WTC11 (cell line): ENCODE measurements at regions not wholly inside any gene's neighbourhood (a gene's known extent, or its start where the extent isn't known, plus 50 kb on each side); places are given as distances from the start of the nearest gene placed in this dataset.

Source experiments
- ATAC-seq: fragments of 200-7000 bp; cut with Tn5 transposase; 2 replicates; pipeline ENCODE4 v1.10.0; 2021; ENCODE audit warnings: mild to moderate bottlenecking, moderate library complexity
- CTCF ChIA-PET: fragments of 300-600 bp; sonication (Branson Sonifier 250); formaldehyde crosslinking; loops from one replicate; lab custom pipeline; 2021; ENCODE audit warnings: antibody characterized with exemption; lab: Charles Lee
- POLR2A ChIA-PET: fragments of 350-600 bp; sonication (Branson Sonifier 250); formaldehyde crosslinking; loops from one replicate; lab custom pipeline; 2021; ENCODE audit warnings: antibody characterized with exemption; lab: Charles Lee
- DNase-seq: peaks from one replicate; pipeline ENCODE4 v3.0.0; 2021; ENCODE audit warnings: low spot score
- H3K27ac Mint-ChIP-seq: 2 replicates; pipeline ENCODE4 v1.8.0; 2021; ENCODE audit warnings: mixed read lengths
- H3K27me3 Mint-ChIP-seq: 2 replicates; pipeline ENCODE4 v1.8.0; 2021; ENCODE audit warnings: low read depth, mild to moderate bottlenecking, moderate library complexity, mixed read lengths
- H3K36me3 Mint-ChIP-seq: 2 replicates; pipeline ENCODE4 v1.8.0; 2021; ENCODE audit warnings: mixed read lengths
- H3K4me1 Mint-ChIP-seq: 2 replicates; pipeline ENCODE4 v1.8.0; 2022; ENCODE audit warnings: mixed read lengths
- H3K4me3 Mint-ChIP-seq: 2 replicates; pipeline ENCODE4 v1.8.0; 2021; ENCODE audit warnings: mild to moderate bottlenecking, moderate library complexity, mixed read lengths
- H3K9me3 Mint-ChIP-seq: 2 replicates; pipeline ENCODE4 v1.8.0; 2021; ENCODE audit warnings: mixed read lengths
- CBFB ChIP-seq: sonication (generic); formaldehyde crosslinking; IDR thresholded peaks from 2 replicates; pipeline ENCODE4 v1.8.1; 2022; ENCODE audit warnings: mild to moderate bottlenecking, low read depth, missing genetic modification reagents
- EMX1 ChIP-seq: fragments of 250-450 bp; sonication (Bioruptor Pico); IDR thresholded peaks from 2 replicates; pipeline ENCODE4 v1.8.0; 2021; ENCODE audit warnings: mild to moderate bottlenecking
- ETV6 ChIP-seq: sonication (generic); formaldehyde crosslinking; IDR thresholded peaks from 2 replicates; pipeline ENCODE4 v1.8.1; 2022; ENCODE audit warnings: mild to moderate bottlenecking, missing genetic modification reagents
- FOXK1 ChIP-seq: sonication (generic); formaldehyde crosslinking; IDR thresholded peaks from 2 replicates; pipeline ENCODE4 v1.8.0; 2022; ENCODE audit warnings: mild to moderate bottlenecking, moderate library complexity, missing genetic modification reagents
- GABPB1 ChIP-seq: sonication (generic); formaldehyde crosslinking; IDR thresholded peaks from 2 replicates; pipeline ENCODE4 v1.8.1; 2023; ENCODE audit warnings: mild to moderate bottlenecking, missing genetic modification reagents
- NR3C1 ChIP-seq: sonication (generic); formaldehyde crosslinking; conservative IDR thresholded peaks from 2 replicates; pipeline ENCODE4 v1.8.1; 2023; ENCODE audit warnings: low read depth, mild to moderate bottlenecking, missing genetic modification reagents
- RELA ChIP-seq: sonication (generic); formaldehyde crosslinking; IDR thresholded peaks from 2 replicates; pipeline ENCODE4 v1.8.1; 2022; ENCODE audit warnings: missing genetic modification reagents, mild to moderate bottlenecking, borderline replicate concordance
- SP1 ChIP-seq: sonication (generic); formaldehyde crosslinking; conservative IDR thresholded peaks from 2 replicates; pipeline ENCODE4 v1.8.1; 2022; ENCODE audit warnings: missing genetic modification reagents
- TEAD1 ChIP-seq: sonication (generic); formaldehyde crosslinking; IDR thresholded peaks from 2 replicates; pipeline ENCODE4 v1.8.0; 2022; ENCODE audit warnings: mild to moderate bottlenecking, missing genetic modification reagents
- ZNF263 ChIP-seq: sonication (generic); formaldehyde crosslinking; IDR thresholded peaks from 2 replicates; pipeline ENCODE4 v1.8.1; 2022; ENCODE audit warnings: low read depth, mild to moderate bottlenecking, moderate library complexity, missing genetic modification reagents
- ZNF317 ChIP-seq: sonication (generic); formaldehyde crosslinking; IDR thresholded peaks from 2 replicates; pipeline ENCODE4 v1.8.1; 2023; ENCODE audit warnings: low read depth, mild to moderate bottlenecking, moderate library complexity, missing genetic modification reagents, borderline replicate concordance
- TF ChIP-seq, protein P1 (sequence below): sonication (generic); formaldehyde crosslinking; IDR thresholded peaks from 2 replicates; pipeline ENCODE4 v1.8.1; 2023; ENCODE audit warnings: mild to moderate bottlenecking, missing genetic modification reagents, moderate library complexity
- TF ChIP-seq, protein P2 (sequence below): sonication (generic); formaldehyde crosslinking; IDR thresholded peaks from 2 replicates; pipeline ENCODE4 v1.8.1; 2023; ENCODE audit warnings: mild to moderate bottlenecking, missing genetic modification reagents, borderline replicate concordance
- TF ChIP-seq, protein P3 (sequence below): sonication (generic); formaldehyde crosslinking; IDR thresholded peaks from 2 replicates; pipeline ENCODE4 v1.8.1; 2023; ENCODE audit warnings: mild to moderate bottlenecking, moderate library complexity, missing genetic modification reagents
- TF ChIP-seq, protein P4 (sequence below): sonication (generic); formaldehyde crosslinking; IDR thresholded peaks from 2 replicates; pipeline ENCODE4 v1.8.1; 2022; ENCODE audit warnings: low read depth, mild to moderate bottlenecking, moderate library complexity, missing genetic modification reagents, borderline replicate concordance
- TF ChIP-seq, protein P5 (sequence below): sonication (generic); formaldehyde crosslinking; IDR thresholded peaks from 2 replicates; pipeline ENCODE4 v1.8.0; 2022; ENCODE audit warnings: missing genetic modification reagents
- TF ChIP-seq, protein P6 (sequence below): sonication (generic); formaldehyde crosslinking; IDR thresholded peaks from 2 replicates; pipeline ENCODE4 v1.8.1; 2022; ENCODE audit warnings: missing genetic modification reagents, borderline replicate concordance
- TF ChIP-seq, protein P7 (sequence below): fragments of 250-450 bp; sonication (Bioruptor Pico); IDR thresholded peaks from 2 replicates; pipeline ENCODE4 v2.1.2; 2022; ENCODE audit warnings: mild to moderate bottlenecking, moderate library complexity
- TF ChIP-seq, protein P8 (sequence below): sonication (generic); formaldehyde crosslinking; IDR thresholded peaks from 2 replicates; pipeline ENCODE4 v1.8.0; 2023; ENCODE audit warnings: missing genetic modification reagents

DNA sequence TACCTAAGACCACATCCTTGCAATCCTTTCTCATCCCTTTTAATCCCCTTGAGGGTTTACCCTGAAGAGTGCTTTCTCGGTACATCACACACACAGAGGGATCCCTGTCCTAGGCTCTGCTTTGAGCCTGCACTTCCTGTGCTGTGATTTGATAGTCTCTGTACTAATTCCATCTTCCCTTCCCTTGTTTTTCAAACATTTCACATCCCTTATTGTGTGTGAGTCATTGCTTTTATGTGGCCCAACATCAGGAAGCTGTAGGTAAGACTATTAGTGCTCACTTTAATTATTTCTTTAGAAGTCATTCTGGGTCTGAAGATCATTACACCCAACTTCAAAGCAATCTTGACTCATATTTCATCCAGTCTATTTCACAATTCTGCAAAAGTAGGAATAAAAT, 57.2 kb upstream of the ANKEF1 start:
- CTCF ChIA-PET: interaction anchor here (0.5 to 3.6 kb wide), 17 partner anchors 10 to 559 kb away, joined by 3 to 34 read pairs (median 4); no protein-coding TSS in a partner anchor
- no peaks in the 10 kb centered on the region for H3K36me3 Mint-ChIP-seq

DNA sequence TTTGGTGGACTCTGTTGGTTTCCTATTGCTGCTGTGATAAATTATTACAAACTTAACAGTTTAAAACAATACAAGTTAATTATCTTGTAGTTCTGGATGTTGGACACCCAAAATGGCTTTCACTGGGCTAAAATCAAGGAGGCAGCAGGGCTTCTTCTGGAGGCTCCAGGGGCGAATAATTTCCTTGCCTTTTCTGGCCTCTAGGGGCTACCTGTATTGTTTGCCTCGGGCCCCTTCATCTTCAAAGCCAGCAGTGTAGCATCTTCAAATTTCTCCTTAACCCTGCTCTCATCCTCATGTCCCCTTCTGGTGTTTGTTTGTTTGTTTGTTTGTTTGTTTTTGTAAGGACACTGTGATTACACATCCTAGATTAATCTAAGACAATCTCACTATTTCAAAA, 60.5 kb upstream of the ANKEF1 start:
- H3K27ac Mint-ChIP-seq: no peak overlapping the region
- no peaks in the 10 kb centered on the region for H3K27me3 Mint-ChIP-seq
- peak; percentile 73 for ATAC-seq
- no peaks in the 10 kb centered on the region for H3K4me1 Mint-ChIP-seq
- H3K36me3 Mint-ChIP-seq: no peaks in the 10 kb centered on the region
- ChIA-PET POLR2A (interaction anchor here (0.6 to 0.7 kb wide), 2 partner anchors 250 to 578 kb away, joined by 3 read pairs; no protein-coding TSS in a partner anchor), CTCF (interaction anchor here (1.6 kb wide), 1 partner anchor 73 kb away, joined by 3 read pairs; no protein-coding TSS in a partner anchor)
- peak; percentile 18 for DNase-seq
- H3K9me3 Mint-ChIP-seq: peaks cover 24% of the 10 kb centered on the region
- H3K4me3 Mint-ChIP-seq: no peak overlapping the region
- no peak for TF ChIP-seq CBFB (CRISPR knock-in tag)
- TF ChIP-seq ETV6 (CRISPR knock-in tag): no peak
- no peak for TF ChIP-seq NR3C1 (CRISPR knock-in tag)
- TF ChIP-seq, protein P1, sequence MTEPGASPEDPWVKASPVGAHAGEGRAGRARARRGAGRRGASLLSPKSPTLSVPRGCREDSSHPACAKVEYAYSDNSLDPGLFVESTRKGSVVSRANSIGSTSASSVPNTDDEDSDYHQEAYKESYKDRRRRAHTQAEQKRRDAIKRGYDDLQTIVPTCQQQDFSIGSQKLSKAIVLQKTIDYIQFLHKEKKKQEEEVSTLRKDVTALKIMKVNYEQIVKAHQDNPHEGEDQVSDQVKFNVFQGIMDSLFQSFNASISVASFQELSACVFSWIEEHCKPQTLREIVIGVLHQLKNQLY (CRISPR knock-in tag): no peak
- TF ChIP-seq ZNF317: no peak
- TF ChIP-seq ZNF263 (CRISPR knock-in tag): no peak
- no peak for TF ChIP-seq RELA (CRISPR knock-in tag)
- no peak for TF ChIP-seq FOXK1 (CRISPR knock-in tag)
- TF ChIP-seq, protein P2, sequence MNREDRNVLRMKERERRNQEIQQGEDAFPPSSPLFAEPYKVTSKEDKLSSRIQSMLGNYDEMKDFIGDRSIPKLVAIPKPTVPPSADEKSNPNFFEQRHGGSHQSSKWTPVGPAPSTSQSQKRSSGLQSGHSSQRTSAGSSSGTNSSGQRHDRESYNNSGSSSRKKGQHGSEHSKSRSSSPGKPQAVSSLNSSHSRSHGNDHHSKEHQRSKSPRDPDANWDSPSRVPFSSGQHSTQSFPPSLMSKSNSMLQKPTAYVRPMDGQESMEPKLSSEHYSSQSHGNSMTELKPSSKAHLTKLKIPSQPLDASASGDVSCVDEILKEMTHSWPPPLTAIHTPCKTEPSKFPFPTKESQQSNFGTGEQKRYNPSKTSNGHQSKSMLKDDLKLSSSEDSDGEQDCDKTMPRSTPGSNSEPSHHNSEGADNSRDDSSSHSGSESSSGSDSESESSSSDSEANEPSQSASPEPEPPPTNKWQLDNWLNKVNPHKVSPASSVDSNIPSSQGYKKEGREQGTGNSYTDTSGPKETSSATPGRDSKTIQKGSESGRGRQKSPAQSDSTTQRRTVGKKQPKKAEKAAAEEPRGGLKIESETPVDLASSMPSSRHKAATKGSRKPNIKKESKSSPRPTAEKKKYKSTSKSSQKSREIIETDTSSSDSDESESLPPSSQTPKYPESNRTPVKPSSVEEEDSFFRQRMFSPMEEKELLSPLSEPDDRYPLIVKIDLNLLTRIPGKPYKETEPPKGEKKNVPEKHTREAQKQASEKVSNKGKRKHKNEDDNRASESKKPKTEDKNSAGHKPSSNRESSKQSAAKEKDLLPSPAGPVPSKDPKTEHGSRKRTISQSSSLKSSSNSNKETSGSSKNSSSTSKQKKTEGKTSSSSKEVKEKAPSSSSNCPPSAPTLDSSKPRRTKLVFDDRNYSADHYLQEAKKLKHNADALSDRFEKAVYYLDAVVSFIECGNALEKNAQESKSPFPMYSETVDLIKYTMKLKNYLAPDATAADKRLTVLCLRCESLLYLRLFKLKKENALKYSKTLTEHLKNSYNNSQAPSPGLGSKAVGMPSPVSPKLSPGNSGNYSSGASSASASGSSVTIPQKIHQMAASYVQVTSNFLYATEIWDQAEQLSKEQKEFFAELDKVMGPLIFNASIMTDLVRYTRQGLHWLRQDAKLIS (CRISPR knock-in tag): no peak
- no peak for TF ChIP-seq SP1 (CRISPR knock-in tag)
- TF ChIP-seq, protein P3, sequence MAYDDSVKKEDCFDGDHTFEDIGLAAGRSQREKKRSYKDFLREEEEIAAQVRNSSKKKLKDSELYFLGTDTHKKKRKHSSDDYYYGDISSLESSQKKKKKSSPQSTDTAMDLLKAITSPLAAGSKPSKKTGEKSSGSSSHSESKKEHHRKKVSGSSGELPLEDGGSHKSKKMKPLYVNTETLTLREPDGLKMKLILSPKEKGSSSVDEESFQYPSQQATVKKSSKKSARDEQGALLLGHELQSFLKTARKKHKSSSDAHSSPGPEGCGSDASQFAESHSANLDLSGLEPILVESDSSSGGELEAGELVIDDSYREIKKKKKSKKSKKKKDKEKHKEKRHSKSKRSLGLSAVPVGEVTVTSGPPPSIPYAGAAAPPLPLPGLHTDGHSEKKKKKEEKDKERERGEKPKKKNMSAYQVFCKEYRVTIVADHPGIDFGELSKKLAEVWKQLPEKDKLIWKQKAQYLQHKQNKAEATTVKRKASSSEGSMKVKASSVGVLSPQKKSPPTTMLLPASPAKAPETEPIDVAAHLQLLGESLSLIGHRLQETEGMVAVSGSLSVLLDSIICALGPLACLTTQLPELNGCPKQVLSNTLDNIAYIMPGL (CRISPR knock-in tag): no peak
- TF ChIP-seq, protein P4, sequence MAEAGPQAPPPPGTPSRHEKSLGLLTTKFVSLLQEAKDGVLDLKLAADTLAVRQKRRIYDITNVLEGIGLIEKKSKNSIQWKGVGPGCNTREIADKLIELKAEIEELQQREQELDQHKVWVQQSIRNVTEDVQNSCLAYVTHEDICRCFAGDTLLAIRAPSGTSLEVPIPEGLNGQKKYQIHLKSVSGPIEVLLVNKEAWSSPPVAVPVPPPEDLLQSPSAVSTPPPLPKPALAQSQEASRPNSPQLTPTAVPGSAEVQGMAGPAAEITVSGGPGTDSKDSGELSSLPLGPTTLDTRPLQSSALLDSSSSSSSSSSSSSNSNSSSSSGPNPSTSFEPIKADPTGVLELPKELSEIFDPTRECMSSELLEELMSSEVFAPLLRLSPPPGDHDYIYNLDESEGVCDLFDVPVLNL (CRISPR knock-in tag): no peak
- TF ChIP-seq EMX1 (CRISPR knock-in tag): no peak
- TF ChIP-seq, protein P5, sequence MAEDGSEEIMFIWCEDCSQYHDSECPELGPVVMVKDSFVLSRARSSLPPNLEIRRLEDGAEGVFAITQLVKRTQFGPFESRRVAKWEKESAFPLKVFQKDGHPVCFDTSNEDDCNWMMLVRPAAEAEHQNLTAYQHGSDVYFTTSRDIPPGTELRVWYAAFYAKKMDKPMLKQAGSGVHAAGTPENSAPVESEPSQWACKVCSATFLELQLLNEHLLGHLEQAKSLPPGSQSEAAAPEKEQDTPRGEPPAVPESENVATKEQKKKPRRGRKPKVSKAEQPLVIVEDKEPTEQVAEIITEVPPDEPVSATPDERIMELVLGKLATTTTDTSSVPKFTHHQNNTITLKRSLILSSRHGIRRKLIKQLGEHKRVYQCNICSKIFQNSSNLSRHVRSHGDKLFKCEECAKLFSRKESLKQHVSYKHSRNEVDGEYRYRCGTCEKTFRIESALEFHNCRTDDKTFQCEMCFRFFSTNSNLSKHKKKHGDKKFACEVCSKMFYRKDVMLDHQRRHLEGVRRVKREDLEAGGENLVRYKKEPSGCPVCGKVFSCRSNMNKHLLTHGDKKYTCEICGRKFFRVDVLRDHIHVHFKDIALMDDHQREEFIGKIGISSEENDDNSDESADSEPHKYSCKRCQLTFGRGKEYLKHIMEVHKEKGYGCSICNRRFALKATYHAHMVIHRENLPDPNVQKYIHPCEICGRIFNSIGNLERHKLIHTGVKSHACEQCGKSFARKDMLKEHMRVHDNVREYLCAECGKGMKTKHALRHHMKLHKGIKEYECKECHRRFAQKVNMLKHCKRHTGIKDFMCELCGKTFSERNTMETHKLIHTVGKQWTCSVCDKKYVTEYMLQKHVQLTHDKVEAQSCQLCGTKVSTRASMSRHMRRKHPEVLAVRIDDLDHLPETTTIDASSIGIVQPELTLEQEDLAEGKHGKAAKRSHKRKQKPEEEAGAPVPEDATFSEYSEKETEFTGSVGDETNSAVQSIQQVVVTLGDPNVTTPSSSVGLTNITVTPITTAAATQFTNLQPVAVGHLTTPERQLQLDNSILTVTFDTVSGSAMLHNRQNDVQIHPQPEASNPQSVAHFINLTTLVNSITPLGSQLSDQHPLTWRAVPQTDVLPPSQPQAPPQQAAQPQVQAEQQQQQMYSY (CRISPR knock-in tag): no peak

More for the DNA sequence above, 57.2 kb upstream of the ANKEF1 start:
- peaks cover 4% of the 10 kb centered on the region for H3K4me1 Mint-ChIP-seq
- ATAC-seq: no peak
- TF ChIP-seq, protein P6, sequence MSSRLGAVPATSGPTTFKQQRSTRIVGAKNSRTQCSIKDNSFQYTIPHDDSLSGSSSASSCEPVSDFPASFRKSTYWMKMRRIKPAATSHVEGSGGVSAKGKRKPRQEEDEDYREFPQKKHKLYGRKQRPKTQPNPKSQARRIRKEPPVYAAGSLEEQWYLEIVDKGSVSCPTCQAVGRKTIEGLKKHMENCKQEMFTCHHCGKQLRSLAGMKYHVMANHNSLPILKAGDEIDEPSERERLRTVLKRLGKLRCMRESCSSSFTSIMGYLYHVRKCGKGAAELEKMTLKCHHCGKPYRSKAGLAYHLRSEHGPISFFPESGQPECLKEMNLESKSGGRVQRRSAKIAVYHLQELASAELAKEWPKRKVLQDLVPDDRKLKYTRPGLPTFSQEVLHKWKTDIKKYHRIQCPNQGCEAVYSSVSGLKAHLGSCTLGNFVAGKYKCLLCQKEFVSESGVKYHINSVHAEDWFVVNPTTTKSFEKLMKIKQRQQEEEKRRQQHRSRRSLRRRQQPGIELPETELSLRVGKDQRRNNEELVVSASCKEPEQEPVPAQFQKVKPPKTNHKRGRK (CRISPR knock-in tag): no peak
- TF ChIP-seq, protein P7, sequence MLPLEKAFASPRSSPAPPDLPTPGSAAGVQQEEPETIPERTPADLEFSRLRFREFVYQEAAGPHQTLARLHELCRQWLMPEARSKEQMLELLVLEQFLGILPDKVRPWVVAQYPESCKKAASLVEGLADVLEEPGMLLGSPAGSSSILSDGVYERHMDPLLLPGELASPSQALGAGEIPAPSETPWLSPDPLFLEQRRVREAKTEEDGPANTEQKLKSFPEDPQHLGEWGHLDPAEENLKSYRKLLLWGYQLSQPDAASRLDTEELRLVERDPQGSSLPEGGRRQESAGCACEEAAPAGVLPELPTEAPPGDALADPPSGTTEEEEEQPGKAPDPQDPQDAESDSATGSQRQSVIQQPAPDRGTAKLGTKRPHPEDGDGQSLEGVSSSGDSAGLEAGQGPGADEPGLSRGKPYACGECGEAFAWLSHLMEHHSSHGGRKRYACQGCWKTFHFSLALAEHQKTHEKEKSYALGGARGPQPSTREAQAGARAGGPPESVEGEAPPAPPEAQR: no peak
- TF ChIP-seq, protein P8, sequence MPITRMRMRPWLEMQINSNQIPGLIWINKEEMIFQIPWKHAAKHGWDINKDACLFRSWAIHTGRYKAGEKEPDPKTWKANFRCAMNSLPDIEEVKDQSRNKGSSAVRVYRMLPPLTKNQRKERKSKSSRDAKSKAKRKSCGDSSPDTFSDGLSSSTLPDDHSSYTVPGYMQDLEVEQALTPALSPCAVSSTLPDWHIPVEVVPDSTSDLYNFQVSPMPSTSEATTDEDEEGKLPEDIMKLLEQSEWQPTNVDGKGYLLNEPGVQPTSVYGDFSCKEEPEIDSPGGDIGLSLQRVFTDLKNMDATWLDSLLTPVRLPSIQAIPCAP (CRISPR knock-in tag): no peak
- TF ChIP-seq GABPB1 (CRISPR knock-in tag): no peak
- TF ChIP-seq FOXK1 (CRISPR knock-in tag): no peak
- no peak for TF ChIP-seq TEAD1 (CRISPR knock-in tag)
- TF ChIP-seq, all 79 proteins: peak for 0
- Mint-ChIP-seq H3K27me3 (no peaks in the 10 kb centered on the region), H3K27ac (no peak overlapping the region), H3K4me3 (no peak overlapping the region), H3K9me3 (peaks cover 2% of the 10 kb centered on the region)
- POLR2A ChIA-PET: interaction anchor here (0.6 kb wide), 1 partner anchor 694 kb away, joined by 3 read pairs; no protein-coding TSS in a partner anchor
- DNase-seq: no peak
